Neural cell (in vitro differentiated cells): ENCODE measurements at regions not wholly inside any gene's neighbourhood (a gene's known extent, or its start where the extent isn't known, plus 50 kb on each side); places are given as distances from the start of the nearest gene placed in this dataset.

Experiments used
- H2AFZ ChIP-seq: fragments of 200-600, 300-800 bp; sonication (generic), shearing (Covaris generic); 2 replicates; pipeline ENCODE4 v1.6.0; 2014; ENCODE audit warnings: low read depth, mild to moderate bottlenecking, antibody characterized with exemption, low read length, moderate library complexity
- H3F3A ChIP-seq: fragments of 200-600 bp; shearing (Covaris generic); 2 replicates; pipeline ENCODE4 v1.6.1; 2016; ENCODE audit warnings: mild to moderate bottlenecking, moderate library complexity, mixed read lengths, antibody characterized with exemption, low read length; ENCODE audit not compliant: insufficient read depth, poor library complexity, severe bottlenecking
- H3K27ac ChIP-seq: fragments of 200-600, 300-800 bp; sonication (generic), shearing (Covaris generic); 2 replicates; pipeline ENCODE4 v1.5.1; 2014; ENCODE audit warnings: mild to moderate bottlenecking, low read length, moderate library complexity
- H3K27me3 ChIP-seq: fragments of 300-800, 200-600 bp; sonication (generic), shearing (Covaris generic); 2 replicates; pipeline ENCODE4 v1.6.0; 2014; ENCODE audit warnings: mild to moderate bottlenecking, low read depth, low read length, moderate library complexity; ENCODE audit not compliant: insufficient read depth
- H3K36me3 ChIP-seq: fragments of 300-800, 200-600 bp; sonication (generic), shearing (Covaris generic); 2 replicates; pipeline ENCODE4 v1.5.1; 2014; ENCODE audit warnings: mild to moderate bottlenecking, antibody characterized with exemption, low read length, moderate library complexity; ENCODE audit not compliant: insufficient read depth
- H3K4me2 ChIP-seq: fragments of 300-800, 200-600 bp; sonication (generic), shearing (Covaris generic); 2 replicates; pipeline ENCODE4 v1.6.0; 2014; ENCODE audit warnings: mild to moderate bottlenecking, low read length
- H3K4me3 ChIP-seq: fragments of 300-800, 200-600 bp; sonication (generic), shearing (Covaris generic); 2 replicates; pipeline ENCODE4 v1.5.1; 2014; ENCODE audit warnings: mild to moderate bottlenecking, low read length, moderate library complexity
- H3K79me2 ChIP-seq: fragments of 200-600 bp; shearing (Covaris generic); replicated peaks from 2 replicates; pipeline ENCODE4 v1.6.0; 2014; ENCODE audit warnings: mild to moderate bottlenecking, low read length, moderate library complexity; ENCODE audit not compliant: insufficient read depth
- H3K9ac ChIP-seq: fragments of 300-800, 200-600 bp; sonication (generic), shearing (Covaris generic); 2 replicates; pipeline ENCODE4 v1.6.1; 2016; ENCODE audit warnings: mild to moderate bottlenecking, low read length, mixed read lengths
- H3K9me2 ChIP-seq: fragments of 200-600 bp; shearing (Covaris generic); 2 replicates; pipeline ENCODE4 v1.6.1; 2016; ENCODE audit warnings: mild to moderate bottlenecking, low read length, mixed read lengths; ENCODE audit not compliant: insufficient read depth
- H3K9me3 ChIP-seq: fragments of 200-600, 300-800 bp; sonication (generic), shearing (Covaris generic); 2 replicates; pipeline ENCODE4 v1.6.1; 2016; ENCODE audit warnings: mild to moderate bottlenecking, mixed run types, low read length, moderate library complexity, mixed read lengths
- H4K20me1 ChIP-seq: fragments of 200-600 bp; shearing (Covaris generic); 2 replicates; pipeline ENCODE4 v1.6.1; 2016; ENCODE audit warnings: mild to moderate bottlenecking, mixed run types; ENCODE audit not compliant: insufficient read depth
- CTCF ChIP-seq: fragments of 450-650 bp; IDR thresholded peaks from 2 replicates; pipeline ENCODE4 v1.5.1; 2014; ENCODE audit warnings: antibody characterized with exemption, mild to moderate bottlenecking, moderate library complexity; ENCODE audit not compliant: poor library complexity, severe bottlenecking
- EP300 ChIP-seq: fragments of 450-650 bp; conservative IDR thresholded peaks from 2 replicates; pipeline ENCODE4 v1.6.1; 2014; ENCODE audit warnings: antibody characterized with exemption, mild to moderate bottlenecking, moderate library complexity; ENCODE audit not compliant: poor library complexity, severe bottlenecking
- EZH2 ChIP-seq: fragments of 200-600, 300-800 bp; shearing (Covaris generic), sonication (generic); IDR thresholded peaks from 2 replicates; pipeline ENCODE4 v1.6.1; 2014; ENCODE audit warnings: antibody characterized with exemption, low read length, borderline replicate concordance, mild to moderate bottlenecking; ENCODE audit not compliant: insufficient read depth, poor library complexity, severe bottlenecking
- MXI1 ChIP-seq: fragments of 450-650 bp; conservative IDR thresholded peaks from 2 replicates; pipeline ENCODE4 v1.6.1; 2014; ENCODE audit warnings: antibody characterized with exemption, mild to moderate bottlenecking; ENCODE audit not compliant: poor library complexity, severe bottlenecking
- POLR2AphosphoS5 ChIP-seq: IDR thresholded peaks from 2 replicates; pipeline ENCODE4 v1.6.1; 2012
- RAD21 ChIP-seq: fragments of 450-650 bp; conservative IDR thresholded peaks from 2 replicates; pipeline ENCODE4 v1.6.1; 2014; ENCODE audit warnings: antibody characterized with exemption, mild to moderate bottlenecking, moderate library complexity
- REST ChIP-seq: IDR thresholded peaks from 2 replicates; pipeline ENCODE4 v1.6.1; 2012; ENCODE audit warnings: borderline replicate concordance
- SMC3 ChIP-seq: fragments of 450-650 bp; conservative IDR thresholded peaks from 2 replicates; pipeline ENCODE4 v1.6.1; 2014; ENCODE audit warnings: antibody characterized with exemption, mild to moderate bottlenecking, moderate library complexity; ENCODE audit not compliant: poor library complexity
- TAF1 ChIP-seq: IDR thresholded peaks from 2 replicates; pipeline ENCODE4 v1.6.1; 2012; ENCODE audit warnings: low read depth

- Histone ChIP-seq H3K79me2 (no peaks in the 10 kb centered on the region), H3K4me3 (no peak overlapping the region), H3K27me3 (no peaks in the 10 kb centered on the region), H2AFZ (no peak overlapping the region), H3F3A (no peaks in the 10 kb centered on the region), H3K36me3 (no peaks in the 10 kb centered on the region), H3K4me2 (no peak overlapping the region), H3K27ac (no peak overlapping the region), H3K9me3 (no peaks in the 10 kb centered on the region), H3K9ac (no peak overlapping the region), H3K9me2 (no peaks in the 10 kb centered on the region), H4K20me1 (no peaks in the 10 kb centered on the region)
- TF ChIP-seq SMC3 (no peak), CTCF (no peak), TAF1 (no peak), RAD21 (no peak), POLR2AphosphoS5 (no peak), EZH2 (no peak), REST (no peak), MXI1 (no peak), EP300 (no peak)
Observed at GRCh38 chr5:130529511-130530485, 625.5 kb downstream of the CHSY3 start.

- no peak overlapping the region for H3K4me2 ChIP-seq
- H3K36me3 ChIP-seq = no peaks in the 10 kb centered on the region
- no peak overlapping the region for H2AFZ ChIP-seq
- H3K4me3 ChIP-seq = no peak overlapping the region
- H3K9ac ChIP-seq = no peak overlapping the region
- no peak for TF ChIP-seq REST
- H4K20me1 ChIP-seq = no peaks in the 10 kb centered on the region
- no peaks in the 10 kb centered on the region for H3F3A ChIP-seq
- no peaks in the 10 kb centered on the region for H3K27me3 ChIP-seq
- no peaks in the 10 kb centered on the region for H3K9me2 ChIP-seq
- H3K27ac ChIP-seq = no peak overlapping the region
- no peaks in the 10 kb centered on the region for H3K79me2 ChIP-seq
- no peaks in the 10 kb centered on the region for H3K9me3 ChIP-seq
Observed at GRCh38 chr5:130529111-130529510, 624.8 kb downstream of the CHSY3 start.
